Lower leg skin (tissue), 4 donors: ENCODE measurements at regions not wholly inside any gene's neighbourhood (a gene's known extent, or its start where the extent isn't known, plus 50 kb on each side); places are given as distances from the start of the nearest gene placed in this dataset.
A peak's percentile ranks its signal among the peaks of the same experiment; 100 is the strongest.

Experiments
- DNase-seq, 2 donors: peaks; one replicate each; pipeline ENCODE4 v3.0.0-alpha.2; 2019; ENCODE audit warnings: low spot score in 2 of 2
- H3K4me3 ChIP-seq: fragments of 200-600 bp; sonication (generic); 2 replicates; pipeline ENCODE4 v1.5.1; 2017; ENCODE audit warnings: mild to moderate bottlenecking, low read depth; ENCODE audit not compliant: poor library complexity, severe bottlenecking
- POLR2A ChIP-seq, 2 donors: fragments of 450-650 bp; IDR thresholded peaks; one replicate each; pipeline ENCODE4 v1.6.1; 2016 to 2017; ENCODE audit warnings: antibody characterized with exemption in 2 of 2, mild to moderate bottlenecking in 1 of 2, moderate library complexity in 1 of 2
- WGBS, 2 donors: methylation state at CpG; one replicate each; pipeline ENCODE4 v1.1.5; 2018; 5-methylcytosine and 5-hydroxymethylcytosine counted together
- intact Hi-C: fragments of 100-400 bp; cut with DNase I; formaldehyde crosslinking; loops from one replicate; pipeline ENCODE4 v1.15.0; 2023; ENCODE audit warnings: low total_unique reads
- TF ChIP-seq, protein P1 (sequence below), 3 donors: fragments of 450-650 bp; IDR thresholded peaks; one replicate each; pipeline ENCODE4 v1.5.1; 2016; ENCODE audit warnings: antibody characterized with exemption in 3 of 3, mild to moderate bottlenecking in 3 of 3, moderate library complexity in 2 of 3

DNA sequence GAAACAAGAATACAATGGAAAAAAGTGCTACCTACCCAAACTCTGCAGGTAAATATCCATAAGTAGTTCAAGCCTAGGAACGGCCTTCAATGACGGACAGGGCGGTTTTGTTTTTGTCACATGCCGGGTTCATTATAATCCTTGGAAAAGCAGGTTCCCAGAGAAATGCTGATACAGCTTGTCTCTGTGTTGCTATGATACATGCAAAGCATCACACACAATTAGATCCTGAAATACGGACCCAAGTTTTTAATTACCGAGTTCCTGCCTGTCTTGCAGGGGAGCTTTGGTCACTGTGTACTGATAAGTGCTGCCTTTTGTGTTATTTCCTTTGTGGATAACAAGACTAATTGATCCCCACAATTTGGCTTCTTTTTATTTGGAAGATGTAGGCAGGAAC, 217.4 kb downstream of the HAPSTR1 start:
- intact Hi-C loops, result no loop called here
- no peak overlapping the region for H3K4me3 ChIP-seq
- no peak for TF ChIP-seq POLR2A (IDR thresholded peaks at IDR 0.05)
- TF ChIP-seq, protein P1, sequence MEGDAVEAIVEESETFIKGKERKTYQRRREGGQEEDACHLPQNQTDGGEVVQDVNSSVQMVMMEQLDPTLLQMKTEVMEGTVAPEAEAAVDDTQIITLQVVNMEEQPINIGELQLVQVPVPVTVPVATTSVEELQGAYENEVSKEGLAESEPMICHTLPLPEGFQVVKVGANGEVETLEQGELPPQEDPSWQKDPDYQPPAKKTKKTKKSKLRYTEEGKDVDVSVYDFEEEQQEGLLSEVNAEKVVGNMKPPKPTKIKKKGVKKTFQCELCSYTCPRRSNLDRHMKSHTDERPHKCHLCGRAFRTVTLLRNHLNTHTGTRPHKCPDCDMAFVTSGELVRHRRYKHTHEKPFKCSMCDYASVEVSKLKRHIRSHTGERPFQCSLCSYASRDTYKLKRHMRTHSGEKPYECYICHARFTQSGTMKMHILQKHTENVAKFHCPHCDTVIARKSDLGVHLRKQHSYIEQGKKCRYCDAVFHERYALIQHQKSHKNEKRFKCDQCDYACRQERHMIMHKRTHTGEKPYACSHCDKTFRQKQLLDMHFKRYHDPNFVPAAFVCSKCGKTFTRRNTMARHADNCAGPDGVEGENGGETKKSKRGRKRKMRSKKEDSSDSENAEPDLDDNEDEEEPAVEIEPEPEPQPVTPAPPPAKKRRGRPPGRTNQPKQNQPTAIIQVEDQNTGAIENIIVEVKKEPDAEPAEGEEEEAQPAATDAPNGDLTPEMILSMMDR (IDR thresholded peaks at IDR 0.05), result no peak
- WGBS, 2 donors, result 44 to 53% methylated on average over 6 of the region's 6 CpGs
- no peak for DNase-seq

DNA sequence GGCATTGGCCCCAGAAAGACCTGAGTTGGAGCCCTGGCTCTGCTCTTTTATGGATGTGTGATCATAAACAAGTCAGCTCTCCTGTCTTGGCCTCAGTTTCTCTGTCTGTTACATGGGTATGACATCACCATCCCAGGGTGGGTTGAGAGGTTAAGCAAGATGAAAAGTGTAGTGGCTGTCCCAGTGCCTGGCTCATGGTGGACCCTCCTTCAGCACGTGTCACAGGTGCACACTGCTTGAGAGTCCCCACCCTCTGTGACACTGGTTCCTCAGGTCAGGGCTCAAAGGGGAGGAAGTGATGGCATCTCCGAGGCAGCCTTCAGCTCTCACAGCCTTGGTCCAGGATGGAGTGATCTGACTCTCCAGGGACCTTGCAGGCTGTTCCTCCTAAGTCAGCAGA, 218.4 kb downstream of the HAPSTR1 start:
- no peak overlapping the region for H3K4me3 ChIP-seq
- WGBS, 2 donors, result 49 to 60% methylated on average over 2 of the region's 2 CpGs
- DNase-seq, result no peak
- TF ChIP-seq POLR2A (IDR thresholded peaks at IDR 0.05), result no peak
- TF ChIP-seq, protein P1 (IDR thresholded peaks at IDR 0.05), result no peak
- intact Hi-C loops, result no loop called here

DNA sequence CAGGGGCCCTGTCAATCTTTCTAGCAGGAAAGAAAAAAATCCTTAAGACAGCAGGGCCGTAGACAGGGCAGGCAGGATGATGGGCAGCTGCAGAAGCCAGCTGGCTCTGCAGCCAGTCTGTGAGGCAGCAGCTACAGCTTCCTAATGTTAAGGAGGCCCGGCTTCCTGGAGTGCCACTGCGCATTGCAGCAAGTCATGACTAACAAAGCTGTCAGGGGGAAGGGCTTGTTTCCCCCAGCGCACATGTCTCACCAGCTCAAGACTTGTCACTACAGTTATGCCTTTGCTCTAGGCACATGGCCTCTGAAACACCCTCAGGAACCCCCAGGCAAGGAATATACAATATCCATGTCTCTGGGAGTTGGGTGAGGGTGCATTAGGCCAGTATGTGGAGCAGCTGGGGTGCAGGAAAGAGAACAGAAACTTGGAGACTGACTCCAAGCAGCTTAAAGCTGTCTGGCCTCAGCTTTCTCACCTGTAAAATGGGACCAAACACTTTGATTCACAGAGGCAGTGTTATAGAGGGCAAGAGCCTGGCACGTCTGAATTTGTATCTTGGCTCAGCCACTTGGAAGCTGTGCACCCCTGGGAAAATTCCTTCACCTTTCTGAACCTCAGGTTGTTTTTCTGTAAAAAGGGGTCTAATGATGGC, 220.0 kb downstream of the HAPSTR1 start:
- no peak for TF ChIP-seq POLR2A (IDR thresholded peaks at IDR 0.05)
- TF ChIP-seq, protein P1 (IDR thresholded peaks at IDR 0.05), result no peak
- intact Hi-C loops, result no loop called here
- peak in 1 of 2 donors; percentile 71 for DNase-seq
- WGBS, 2 donors, result 18 to 20% methylated on average over 5 of the region's 5 CpGs
- no peak overlapping the region for H3K4me3 ChIP-seq

DNA sequence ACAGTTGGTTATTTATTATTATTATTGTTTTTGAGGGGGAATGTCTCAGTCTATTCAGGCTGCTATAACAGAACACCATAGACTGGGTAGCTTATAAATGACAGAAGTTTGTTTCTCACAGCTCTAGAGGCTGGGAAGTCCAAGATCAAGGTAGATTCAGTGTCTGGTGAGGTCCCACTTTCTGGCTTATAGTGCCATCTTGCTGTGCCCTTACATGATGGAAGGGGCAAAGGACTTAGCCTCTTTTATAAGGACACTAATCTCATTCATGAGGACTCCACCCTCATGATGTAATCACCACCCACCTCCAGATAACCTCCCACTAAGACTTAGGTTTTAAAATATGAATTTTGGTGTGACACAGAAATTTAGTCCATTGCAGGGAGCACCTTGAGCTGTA, 224.6 kb downstream of the HAPSTR1 start:
- DNase-seq, result no peak
- no peak overlapping the region for H3K4me3 ChIP-seq
- TF ChIP-seq, protein P1 (IDR thresholded peaks at IDR 0.05), result no peak
- TF ChIP-seq POLR2A (IDR thresholded peaks at IDR 0.05), result no peak
- intact Hi-C loops, result no loop called here

DNA sequence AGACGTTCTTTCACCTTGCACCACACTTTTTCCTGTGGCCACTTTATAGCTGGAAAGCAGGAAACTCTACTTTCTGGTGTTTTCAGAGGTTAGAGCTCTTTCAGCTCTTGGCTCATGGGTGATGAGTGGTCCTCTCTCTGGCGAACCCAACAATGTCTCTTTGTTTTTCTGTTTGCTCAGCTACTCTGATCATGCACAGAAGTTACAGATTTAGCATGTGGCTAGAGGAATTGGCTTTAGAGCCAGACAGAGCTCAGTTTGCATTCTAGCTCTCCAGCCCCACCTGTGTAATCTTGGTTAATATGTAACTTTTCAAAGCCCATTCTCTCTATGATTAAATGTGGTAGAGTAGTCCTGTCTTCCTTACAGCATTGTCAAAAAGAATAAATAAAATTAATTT, 225.2 kb downstream of the HAPSTR1 start:
- intact Hi-C loops, result no loop called here
- DNase-seq, result no peak
- 68 to 69% methylated on average over 2 of the region's 2 CpGs for WGBS, 2 donors
- no peak for TF ChIP-seq POLR2A (IDR thresholded peaks at IDR 0.05)
- TF ChIP-seq, protein P1 (IDR thresholded peaks at IDR 0.05), result no peak
- H3K4me3 ChIP-seq, result no peak overlapping the region

DNA sequence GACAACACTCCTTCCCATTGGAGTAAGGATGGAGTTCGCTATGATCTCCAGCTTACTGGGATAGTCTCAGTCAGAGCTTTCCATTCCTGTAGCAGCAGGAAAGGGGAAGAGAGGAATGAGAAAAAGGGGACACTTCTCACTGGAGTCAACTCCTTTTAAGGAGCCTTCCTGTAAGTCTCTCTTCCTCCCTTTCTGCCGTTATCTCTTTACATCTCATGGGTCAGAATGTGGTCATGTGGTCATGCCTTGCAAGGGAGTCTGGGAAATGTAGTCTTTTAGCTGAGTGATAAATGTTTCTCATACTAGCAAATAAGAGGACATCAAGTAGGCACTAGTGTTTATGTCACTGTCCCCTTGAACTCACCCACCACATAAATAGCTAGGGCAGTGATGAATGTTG, 227.3 kb downstream of the HAPSTR1 start:
- TF ChIP-seq POLR2A (IDR thresholded peaks at IDR 0.05), result no peak
- TF ChIP-seq, protein P1 (IDR thresholded peaks at IDR 0.05), result no peak
- H3K4me3 ChIP-seq, result no peak overlapping the region
- intact Hi-C loops, result no loop called here
- 71 to 79% methylated on average over 2 of the region's 2 CpGs for WGBS, 2 donors
- no peak for DNase-seq
